ENCODE measurements at regions not wholly inside any gene's neighbourhood (a gene's known extent, or its start where the extent isn't known, plus 50 kb on each side); places are given as distances from the start of the nearest gene placed in this dataset.
"Not testable (repeated sequence)": the region's sequence is repeated elsewhere in the genome, so short reads cannot be mapped to it uniquely, and the experiment has no call there.

DNA sequence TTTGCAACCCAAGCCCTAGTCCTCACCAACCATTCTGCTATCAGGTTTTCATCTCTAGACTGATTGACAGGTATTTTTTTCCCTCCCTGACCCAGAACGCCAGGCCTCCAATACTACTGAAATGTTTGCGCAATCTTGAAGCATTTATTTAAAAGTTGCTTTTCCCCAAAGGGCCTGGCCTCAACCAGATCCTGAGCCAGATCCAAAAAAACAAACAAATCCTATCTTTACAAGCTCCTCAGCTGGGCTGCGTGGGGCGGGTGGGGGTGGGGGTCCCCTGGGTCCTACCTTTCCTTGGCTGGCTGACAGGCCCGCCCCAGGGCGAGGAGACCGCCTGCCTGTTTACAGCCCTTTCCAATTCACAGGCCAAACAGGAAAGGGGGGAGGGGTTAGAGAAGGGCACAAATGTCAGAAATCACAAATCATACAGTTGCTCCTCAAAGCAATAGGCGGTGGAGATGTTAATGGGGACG is 98.8 kb downstream of the FOXD2 start:
- WGBS, 2 donors (ENCODE audit: low coverage in 1 of 2): 0 to 40% methylated on average over 1 to 5 of the region's 9 CpGs

DNA sequence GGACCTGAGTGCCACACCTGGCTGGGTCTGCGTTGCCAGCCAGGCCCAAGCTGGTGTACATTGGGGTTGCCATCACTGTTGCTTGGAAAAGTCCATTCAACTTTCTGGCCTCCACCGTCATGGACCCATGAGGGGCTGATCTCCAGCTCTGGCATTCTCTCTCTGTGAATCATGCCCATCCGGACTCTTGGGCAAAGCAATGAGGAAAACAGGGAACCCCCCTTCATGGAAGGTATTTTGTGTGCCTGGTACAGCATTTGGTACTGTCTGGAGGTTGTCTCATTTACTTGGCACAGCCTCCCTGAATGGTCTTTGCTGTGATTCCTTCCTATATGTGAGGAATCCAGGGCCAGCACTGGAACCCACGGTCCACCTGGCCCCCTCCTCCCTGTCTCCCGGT is 99.4 kb downstream of the FOXD2 start:
- WGBS, 2 donors (ENCODE audit: low coverage in 1 of 2): 100% methylated on average over 1 to 2 of the region's 5 CpGs
- no peak for ATAC-seq

More for the DNA sequence above, 98.8 kb downstream of the FOXD2 start:
- Histone ChIP-seq H3K27ac (no peak overlapping the region), H3K36me3 (no peaks in the 10 kb centered on the region), H3K27me3 (peaks cover 30% of the 10 kb centered on the region), H3K4me3 (no peak overlapping the region), H3K4me1 (peaks cover 0 to 26% (median 0%) of the 10 kb centered on the region in 3 donors), H3K9me3 (peaks cover 0 to 6% (median 0%) of the 10 kb centered on the region in 3 donors)
- no peak for ATAC-seq
- TF ChIP-seq POLR2AphosphoS5 (IDR thresholded peaks at IDR 0.05) (no peak), POLR2A (IDR thresholded peaks at IDR 0.05) (no peak), EP300 (IDR thresholded peaks at IDR 0.05) (no peak)
- TF ChIP-seq, protein P1, sequence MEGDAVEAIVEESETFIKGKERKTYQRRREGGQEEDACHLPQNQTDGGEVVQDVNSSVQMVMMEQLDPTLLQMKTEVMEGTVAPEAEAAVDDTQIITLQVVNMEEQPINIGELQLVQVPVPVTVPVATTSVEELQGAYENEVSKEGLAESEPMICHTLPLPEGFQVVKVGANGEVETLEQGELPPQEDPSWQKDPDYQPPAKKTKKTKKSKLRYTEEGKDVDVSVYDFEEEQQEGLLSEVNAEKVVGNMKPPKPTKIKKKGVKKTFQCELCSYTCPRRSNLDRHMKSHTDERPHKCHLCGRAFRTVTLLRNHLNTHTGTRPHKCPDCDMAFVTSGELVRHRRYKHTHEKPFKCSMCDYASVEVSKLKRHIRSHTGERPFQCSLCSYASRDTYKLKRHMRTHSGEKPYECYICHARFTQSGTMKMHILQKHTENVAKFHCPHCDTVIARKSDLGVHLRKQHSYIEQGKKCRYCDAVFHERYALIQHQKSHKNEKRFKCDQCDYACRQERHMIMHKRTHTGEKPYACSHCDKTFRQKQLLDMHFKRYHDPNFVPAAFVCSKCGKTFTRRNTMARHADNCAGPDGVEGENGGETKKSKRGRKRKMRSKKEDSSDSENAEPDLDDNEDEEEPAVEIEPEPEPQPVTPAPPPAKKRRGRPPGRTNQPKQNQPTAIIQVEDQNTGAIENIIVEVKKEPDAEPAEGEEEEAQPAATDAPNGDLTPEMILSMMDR (IDR thresholded peaks at IDR 0.05): no peak

DNA sequence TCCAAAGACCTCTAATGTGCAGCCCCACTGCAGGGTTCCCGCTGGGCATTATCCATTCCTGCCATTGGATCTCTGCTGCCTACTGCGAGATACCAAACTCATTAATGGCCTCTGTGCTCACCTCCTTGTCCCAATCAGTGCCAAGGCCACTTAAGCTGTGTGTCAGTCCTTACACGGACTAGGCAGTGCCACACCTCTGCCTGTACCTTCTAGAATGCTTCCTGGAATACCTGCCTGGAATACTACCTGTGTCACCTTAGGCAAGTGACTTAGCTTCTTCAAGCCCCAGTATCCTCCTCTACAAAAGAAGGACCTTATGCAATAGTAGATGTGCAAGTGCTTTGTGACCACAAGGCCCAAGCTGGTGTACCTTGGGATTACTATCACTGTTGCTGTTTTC is 100.1 kb downstream of the FOXD2 start:
- peaks cover 41% of the 10 kb centered on the region for H3K27me3 ChIP-seq
- no peaks in the 10 kb centered on the region for H3K36me3 ChIP-seq
- H3K27ac ChIP-seq: no peak overlapping the region
- peaks cover 0 to 15% (median 0%) of the 10 kb centered on the region in 3 donors for H3K9me3 ChIP-seq
- no peak for ATAC-seq
- 48 to 100% methylated on average over 1 to 2 of the region's 3 CpGs for WGBS, 2 donors (ENCODE audit: low coverage in 1 of 2)
- peaks cover 0 to 19% (median 0%) of the 10 kb centered on the region in 3 donors for H3K4me1 ChIP-seq
- H3K4me3 ChIP-seq: no peak overlapping the region
- no peak for TF ChIP-seq POLR2AphosphoS5 (IDR thresholded peaks at IDR 0.05)
- TF ChIP-seq, protein P1 (IDR thresholded peaks at IDR 0.05): no peak
- no peak for TF ChIP-seq EP300 (IDR thresholded peaks at IDR 0.05)
- TF ChIP-seq POLR2A (IDR thresholded peaks at IDR 0.05): no peak

More for the DNA sequence above, 99.4 kb downstream of the FOXD2 start:
- Histone ChIP-seq H3K9me3 (peaks cover 0 to 12% (median 0%) of the 10 kb centered on the region in 3 donors), H3K4me1 (peaks cover 0 to 26% (median 0%) of the 10 kb centered on the region in 3 donors), H3K36me3 (no peaks in the 10 kb centered on the region), H3K27me3 (peaks cover 34% of the 10 kb centered on the region), H3K27ac (no peak overlapping the region), H3K4me3 (no peak overlapping the region)
- TF ChIP-seq POLR2A (IDR thresholded peaks at IDR 0.05) (no peak), POLR2AphosphoS5 (IDR thresholded peaks at IDR 0.05) (no peak), EP300 (IDR thresholded peaks at IDR 0.05) (no peak)
- TF ChIP-seq, protein P1 (IDR thresholded peaks at IDR 0.05): no peak

DNA sequence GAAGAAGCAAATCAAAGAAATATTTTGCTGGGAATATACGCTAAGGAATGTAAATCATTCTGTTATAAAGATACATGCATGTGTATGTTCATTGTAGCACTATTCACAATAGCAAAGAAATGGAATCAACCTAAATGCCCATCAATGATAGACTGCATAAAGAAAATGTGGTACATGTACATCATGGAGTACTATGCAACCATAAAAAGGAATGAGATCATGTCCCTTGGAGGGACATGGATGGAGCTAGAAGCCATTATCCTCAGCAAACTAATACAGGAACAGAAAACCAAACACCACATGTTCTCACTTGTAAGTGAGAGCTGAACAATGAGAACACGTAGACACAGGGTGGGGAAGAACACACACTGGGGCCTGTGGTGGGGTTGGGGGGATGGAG is 100.7 kb downstream of the FOXD2 start:
- Histone ChIP-seq H3K27me3 (peaks cover 44% of the 10 kb centered on the region), H3K9me3 (peaks cover 0 to 15% (median 0%) of the 10 kb centered on the region in 3 donors), H3K4me1 (peaks cover 0 to 14% (median 0%) of the 10 kb centered on the region in 3 donors)
- H3K36me3 ChIP-seq, H3K27ac ChIP-seq, H3K4me3 ChIP-seq, ATAC-seq: not testable (repeated sequence)
- 83% methylated on average over 2 of the region's 2 CpGs; no CpG with 5 or more reads in 1 of the 2 donors for WGBS, 2 donors (ENCODE audit: low coverage in 1 of 2)

DNA sequence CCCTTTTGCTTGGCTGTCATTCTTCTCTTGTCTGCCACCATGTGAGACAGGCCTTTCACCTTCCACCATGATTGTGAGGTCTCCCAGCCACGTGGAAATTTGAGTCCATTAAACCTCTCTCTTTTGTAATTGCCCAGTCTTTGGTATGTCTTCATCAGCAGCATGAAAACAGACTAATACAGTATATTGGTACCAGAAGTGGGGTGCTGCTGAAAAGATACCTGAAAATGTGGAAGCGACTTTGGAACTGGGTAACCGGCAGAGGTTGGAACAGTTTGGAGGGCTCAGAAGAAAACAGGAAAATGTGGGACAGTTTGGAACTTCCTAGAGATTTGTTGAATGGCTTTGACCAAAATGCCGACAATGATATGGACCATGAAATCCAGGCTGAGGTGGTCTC is 103.9 kb downstream of the FOXD2 start:
- H3K4me3 ChIP-seq, H3K4me1 ChIP-seq, ATAC-seq, H3K36me3 ChIP-seq, H3K27ac ChIP-seq: not testable (repeated sequence)
- 89 to 93% methylated on average over 3 to 4 of the region's 4 CpGs for WGBS, 2 donors (ENCODE audit: low coverage in 1 of 2)
- H3K27me3 ChIP-seq: peaks cover 50% of the 10 kb centered on the region
- peaks cover 0 to 15% (median 0%) of the 10 kb centered on the region in 3 donors for H3K9me3 ChIP-seq

DNA sequence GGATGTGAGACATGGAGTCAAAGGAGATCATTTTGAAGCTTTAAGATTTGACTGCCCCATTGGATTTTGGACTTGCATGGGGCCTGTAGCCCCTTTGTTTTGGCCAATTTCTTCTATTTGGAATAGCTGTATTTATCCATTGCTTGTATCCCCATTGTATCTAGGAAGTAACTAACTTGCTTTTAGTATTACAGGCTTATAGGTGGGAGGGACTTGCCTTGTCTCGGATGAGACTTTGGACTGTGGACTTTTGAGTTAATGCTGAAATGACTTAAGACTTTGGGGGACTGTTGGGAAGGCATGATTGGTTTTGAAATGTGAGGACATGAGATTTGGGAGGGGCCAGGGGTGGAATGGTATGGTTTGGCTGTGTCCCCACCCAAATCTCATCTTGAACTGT is 105.2 kb downstream of the FOXD2 start:
- H3K27me3 ChIP-seq: peaks cover 44% of the 10 kb centered on the region
- not testable (repeated sequence) for H3K4me1 ChIP-seq, ATAC-seq, H3K36me3 ChIP-seq, H3K27ac ChIP-seq, H3K4me3 ChIP-seq
- peaks cover 0 to 15% (median 0%) of the 10 kb centered on the region in 3 donors for H3K9me3 ChIP-seq
- 80% methylated on average over 1 of the region's 1 CpG; no CpG with 5 or more reads in 1 of the 2 donors for WGBS, 2 donors (ENCODE audit: low coverage in 1 of 2)

All from gastroesophageal sphincter (tissue), 4 donors.